Esophagus squamous epithelium (tissue), 4 donors: ENCODE measurements at regions not wholly inside any gene's neighbourhood (a gene's known extent, or its start where the extent isn't known, plus 50 kb on each side); places are given as distances from the start of the nearest gene placed in this dataset.
"Not testable (repeated sequence)": the region's sequence is repeated elsewhere in the genome, so short reads cannot be mapped to it uniquely, and the experiment has no call there.

Source experiments
- CTCF ChIP-seq, 6 experiments: fragments of 450-650 bp in 4 of 6; fragments of 200-600 bp in 2 of 6; sonication (generic) in 2 of 6; IDR thresholded peaks; one replicate each; pipeline ENCODE4 v1.5.1; 2016 to 2019; ENCODE audit warnings: antibody characterized with exemption in 6 of 6, mild to moderate bottlenecking in 4 of 6, moderate library complexity in 4 of 6
- POLR2A ChIP-seq, 4 donors: fragments of 450-650 bp; IDR thresholded peaks; one replicate each; pipeline ENCODE4 v1.6.1; 2017; ENCODE audit warnings: antibody characterized with exemption in 4 of 4, mild to moderate bottlenecking in 4 of 4, moderate library complexity in 3 of 4

- TF ChIP-seq CTCF, POLR2A (IDR thresholded peaks at IDR 0.05): not testable (repeated sequence)
Measured at GRCh38 chr6:10171706-10172105, 243.2 kb downstream of the TFAP2A start.
